ENCODE measurements at regions not wholly inside any gene's neighbourhood (a gene's known extent, or its start where the extent isn't known, plus 50 kb on each side); places are given as distances from the start of the nearest gene placed in this dataset.

DNA sequence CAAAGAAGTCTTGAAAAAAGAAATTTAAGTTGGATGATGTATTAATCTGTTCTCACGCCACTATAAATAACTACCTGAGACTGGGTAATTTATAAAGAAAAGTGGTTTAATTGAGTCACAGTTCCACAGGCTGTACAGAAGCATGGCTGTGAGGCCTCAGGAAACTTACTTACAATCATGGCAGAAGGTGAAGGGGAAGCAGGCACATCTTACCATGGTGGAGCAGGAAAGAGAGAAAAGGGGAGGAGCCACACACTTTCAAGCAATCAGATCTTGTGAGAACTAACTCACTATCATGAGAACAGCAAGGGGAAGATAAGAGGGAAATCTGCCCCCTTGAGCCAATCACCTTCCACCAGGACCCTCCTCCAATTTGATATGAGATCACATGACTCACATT, 65.7 kb upstream of the AMOTL1 start:
- no peak overlapping the region for H3K27ac ChIP-seq (ENCODE audit: low read depth, low read length)
- peaks cover 2 to 8% of the 10 kb centered on the region in 2 donors for H3K27me3 Mint-ChIP-seq
- no peaks in the 10 kb centered on the region for H3K4me1 Mint-ChIP-seq
- no peaks in the 10 kb centered on the region for H3K9me3 ChIP-seq (ENCODE audit: control insufficient read depth in 1 of 2, low read length in 2 of 2)
- H3K4me3 Mint-ChIP-seq, result no peak overlapping the region
- no peak overlapping the region for H3K4me3 ChIP-seq (ENCODE audit: low read length in 2 of 2)
- intact Hi-C loops (cut with micrococcal nuclease), result no loop called here
- H3K36me3 Mint-ChIP-seq, result no peaks in the 10 kb centered on the region
- ChIA-PET POLR2A (ENCODE audit: partially characterized antibody) (no interaction called here), CTCF (ENCODE audit: partially characterized antibody) (no interaction called here)
- H3K27me3 ChIP-seq (ENCODE audit: insufficient read depth, low read length), result no peaks in the 10 kb centered on the region
- no peaks in the 10 kb centered on the region for H3K36me3 ChIP-seq (ENCODE audit: insufficient read depth, low read length)
- H3K4me1 ChIP-seq (ENCODE audit: insufficient read depth, low read length), result no peaks in the 10 kb centered on the region
- DNase-seq, result no peak
- no peak overlapping the region for H3K27ac Mint-ChIP-seq
- H3K9me3 Mint-ChIP-seq, result peaks cover 0 to 2% (median 0%) of the 10 kb centered on the region in 8 donors

DNA sequence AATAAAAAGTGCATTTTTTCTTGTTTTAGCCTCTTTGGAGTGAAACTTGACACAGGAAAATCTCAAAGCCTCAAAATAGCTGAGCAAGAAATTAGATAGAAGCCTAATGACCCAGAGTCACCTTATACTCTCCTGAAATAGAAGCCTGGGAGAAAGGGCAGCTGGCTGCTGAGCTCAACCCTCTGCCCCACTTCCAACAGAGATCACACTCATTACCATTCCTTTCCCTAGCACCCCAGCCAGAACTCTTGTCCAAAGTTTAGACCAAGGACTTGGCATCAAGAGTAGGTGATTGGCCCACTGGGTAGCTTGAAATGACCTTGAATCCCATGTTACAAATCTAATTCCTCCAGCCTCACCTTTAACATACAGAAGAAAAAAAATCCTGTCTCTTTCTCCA, 62.7 kb upstream of the AMOTL1 start:
- no peak overlapping the region for H3K27ac Mint-ChIP-seq
- intact Hi-C loops (cut with micrococcal nuclease), result no loop called here
- H3K9me3 Mint-ChIP-seq, result peaks cover 0 to 2% (median 0%) of the 10 kb centered on the region in 8 donors
- no peak for DNase-seq
- no peaks in the 10 kb centered on the region for H3K9me3 ChIP-seq (ENCODE audit: control insufficient read depth in 1 of 2, low read length in 2 of 2)
- no peaks in the 10 kb centered on the region for H3K4me1 ChIP-seq (ENCODE audit: insufficient read depth, low read length)
- H3K4me1 Mint-ChIP-seq, result no peaks in the 10 kb centered on the region
- no peak overlapping the region for H3K4me3 Mint-ChIP-seq
- ChIA-PET CTCF (ENCODE audit: partially characterized antibody) (no interaction called here), POLR2A (ENCODE audit: partially characterized antibody) (no interaction called here)
- H3K27ac ChIP-seq (ENCODE audit: low read depth, low read length), result no peak overlapping the region
- H3K27me3 ChIP-seq (ENCODE audit: insufficient read depth, low read length), result no peaks in the 10 kb centered on the region
- H3K36me3 Mint-ChIP-seq, result no peaks in the 10 kb centered on the region
- H3K27me3 Mint-ChIP-seq, result peaks cover 0 to 8% of the 10 kb centered on the region in 2 donors
- H3K4me3 ChIP-seq (ENCODE audit: low read length in 2 of 2), result no peak overlapping the region
- no peaks in the 10 kb centered on the region for H3K36me3 ChIP-seq (ENCODE audit: insufficient read depth, low read length)

DNA sequence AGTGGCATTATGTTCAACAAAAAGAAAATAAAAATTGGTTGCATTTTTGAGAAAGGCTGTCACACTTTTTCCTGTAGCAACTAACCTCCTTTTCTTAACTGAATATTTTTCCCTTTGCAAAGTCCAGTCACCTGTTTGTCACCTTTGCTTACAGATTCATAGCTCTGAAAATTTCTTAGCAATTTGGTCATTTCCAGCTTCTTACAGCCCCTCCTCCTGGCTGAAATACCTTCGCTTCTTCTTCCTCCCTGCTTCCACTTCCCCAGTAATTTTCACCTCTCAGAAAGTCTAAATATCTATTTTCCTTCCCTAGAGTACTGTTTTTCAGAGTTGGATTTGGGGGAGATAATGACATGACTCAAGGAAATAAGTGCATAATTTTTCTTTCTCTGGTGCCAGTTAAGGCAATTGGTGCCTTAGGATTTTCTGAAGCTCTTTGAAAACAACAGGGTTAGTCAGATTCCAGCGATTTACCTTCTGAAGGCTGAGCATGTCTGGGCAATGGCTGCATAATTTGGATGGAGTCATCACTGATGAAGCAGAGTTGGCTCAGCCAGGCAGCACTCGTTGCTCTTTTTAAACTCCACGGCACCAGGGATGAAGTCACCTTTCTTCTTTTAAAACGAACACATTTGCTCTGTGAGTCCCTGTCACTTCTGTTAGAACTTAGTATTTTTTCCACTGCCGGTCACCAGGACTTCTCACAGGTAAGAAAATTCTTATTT, 62.1 kb upstream of the AMOTL1 start:
- Histone ChIP-seq H3K4me1 (ENCODE audit: insufficient read depth, low read length) (no peaks in the 10 kb centered on the region), H3K4me3 (ENCODE audit: low read length in 2 of 2) (no peak overlapping the region), H3K9me3 (ENCODE audit: control insufficient read depth in 1 of 2, low read length in 2 of 2) (no peaks in the 10 kb centered on the region), H3K27me3 (ENCODE audit: insufficient read depth, low read length) (no peaks in the 10 kb centered on the region), H3K36me3 (ENCODE audit: insufficient read depth, low read length) (no peaks in the 10 kb centered on the region), H3K27ac (ENCODE audit: low read depth, low read length) (no peak overlapping the region)
- CTCF ChIA-PET (ENCODE audit: partially characterized antibody), result interaction anchor here (0.6 kb wide), 1 partner anchor 83 kb away, joined by 3 read pairs; no protein-coding TSS in a partner anchor
- Mint-ChIP-seq H3K27me3 (peaks cover 0 to 4% of the 10 kb centered on the region in 2 donors), H3K9me3 (peaks cover 0 to 2% (median 0%) of the 10 kb centered on the region in 8 donors), H3K4me3 (no peak overlapping the region), H3K27ac (no peak overlapping the region), H3K36me3 (no peaks in the 10 kb centered on the region), H3K4me1 (no peaks in the 10 kb centered on the region)
- intact Hi-C loops (cut with micrococcal nuclease), result no loop called here
- POLR2A ChIA-PET (ENCODE audit: partially characterized antibody), result no interaction called here
- no peak for DNase-seq

DNA sequence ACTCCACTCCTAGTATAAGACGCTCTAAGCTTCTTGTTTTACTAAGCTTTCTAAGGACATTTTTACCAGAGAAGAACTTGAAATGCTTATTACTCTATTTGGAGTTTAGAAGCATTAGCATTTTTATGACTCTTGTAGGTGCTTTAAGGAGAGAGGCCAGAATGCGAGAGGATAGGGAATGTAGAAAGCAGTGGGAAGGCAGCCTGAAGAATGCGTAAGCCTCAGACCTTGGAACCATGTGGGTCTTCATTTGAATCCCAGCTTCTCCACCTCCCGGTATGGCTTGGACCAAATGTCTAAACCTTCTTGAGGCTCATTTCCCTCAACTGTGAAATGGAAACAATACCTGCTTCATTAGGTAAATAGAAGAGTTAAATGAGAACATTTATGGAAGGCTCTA, 60.0 kb upstream of the AMOTL1 start:
- Histone ChIP-seq H3K4me1 (ENCODE audit: insufficient read depth, low read length) (no peaks in the 10 kb centered on the region), H3K27ac (ENCODE audit: low read depth, low read length) (no peak overlapping the region), H3K36me3 (ENCODE audit: insufficient read depth, low read length) (no peaks in the 10 kb centered on the region), H3K4me3 (ENCODE audit: low read length in 2 of 2) (no peak overlapping the region), H3K27me3 (ENCODE audit: insufficient read depth, low read length) (no peaks in the 10 kb centered on the region), H3K9me3 (ENCODE audit: control insufficient read depth in 1 of 2, low read length in 2 of 2) (no peaks in the 10 kb centered on the region)
- Mint-ChIP-seq H3K4me1 (no peaks in the 10 kb centered on the region), H3K36me3 (no peaks in the 10 kb centered on the region), H3K4me3 (no peak overlapping the region), H3K27ac (no peak overlapping the region), H3K9me3 (no peaks in the 10 kb centered on the region), H3K27me3 (peaks cover 0 to 3% of the 10 kb centered on the region in 2 donors)
- intact Hi-C loops (cut with micrococcal nuclease), result no loop called here
- no peak for DNase-seq
- POLR2A ChIA-PET (ENCODE audit: partially characterized antibody), result no interaction called here
- CTCF ChIA-PET (ENCODE audit: partially characterized antibody), result no interaction called here

DNA sequence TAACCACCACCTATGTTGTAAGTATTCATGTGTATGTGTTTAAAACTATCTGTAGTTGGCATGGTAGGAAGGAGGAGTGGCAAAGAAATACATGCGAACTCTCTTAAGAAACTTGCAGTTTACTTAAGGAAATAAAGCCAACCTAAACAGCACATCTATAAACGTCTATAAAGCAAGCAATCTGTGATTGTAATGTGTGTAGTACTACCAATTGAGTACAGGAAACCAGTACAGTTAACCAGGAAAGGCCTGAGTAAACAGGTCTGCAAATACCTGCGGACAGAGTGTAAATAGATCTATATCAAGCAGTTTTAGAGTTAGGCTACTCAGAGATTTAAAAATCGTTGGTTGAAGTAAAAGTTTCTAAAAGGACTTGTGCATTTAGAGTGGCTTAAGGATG, 59.5 kb upstream of the AMOTL1 start:
- Histone ChIP-seq H3K9me3 (ENCODE audit: control insufficient read depth in 1 of 2, low read length in 2 of 2) (no peaks in the 10 kb centered on the region), H3K4me3 (ENCODE audit: low read length in 2 of 2) (no peak overlapping the region), H3K27me3 (ENCODE audit: insufficient read depth, low read length) (no peaks in the 10 kb centered on the region), H3K27ac (ENCODE audit: low read depth, low read length) (no peak overlapping the region), H3K36me3 (ENCODE audit: insufficient read depth, low read length) (no peaks in the 10 kb centered on the region), H3K4me1 (ENCODE audit: insufficient read depth, low read length) (no peaks in the 10 kb centered on the region)
- Mint-ChIP-seq H3K27ac (no peak overlapping the region), H3K4me3 (no peak overlapping the region), H3K9me3 (no peaks in the 10 kb centered on the region), H3K4me1 (no peaks in the 10 kb centered on the region), H3K27me3 (peaks cover under 1 to 3% of the 10 kb centered on the region in 2 donors), H3K36me3 (no peaks in the 10 kb centered on the region)
- POLR2A ChIA-PET (ENCODE audit: partially characterized antibody), result no interaction called here
- intact Hi-C loops (cut with micrococcal nuclease), result no loop called here
- CTCF ChIA-PET (ENCODE audit: partially characterized antibody), result no interaction called here
- no peak for DNase-seq

DNA sequence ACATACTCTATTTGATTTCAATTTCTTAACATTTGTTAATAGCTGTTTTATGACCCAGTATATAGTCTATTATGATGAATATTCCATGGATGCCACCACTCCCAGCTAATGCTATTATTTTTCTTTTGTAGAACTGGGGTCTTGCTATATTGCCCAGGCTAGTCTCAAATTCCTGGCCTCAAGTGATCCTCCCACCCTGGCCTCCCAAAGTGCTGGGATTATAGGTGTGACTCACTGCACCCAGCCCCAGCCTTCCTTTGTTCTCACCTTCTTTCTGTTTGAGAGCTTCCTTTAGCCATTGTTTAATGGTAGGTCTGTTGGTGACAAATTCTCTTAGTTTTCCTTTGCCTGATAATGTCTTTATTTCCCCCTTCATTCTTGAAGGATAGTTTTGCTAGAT, 52.9 kb upstream of the AMOTL1 start:
- Mint-ChIP-seq H3K9me3 (peaks cover 0 to 2% (median 0%) of the 10 kb centered on the region in 8 donors), H3K27me3 (peaks cover 11 to 19% of the 10 kb centered on the region in 2 donors), H3K4me1 (no peaks in the 10 kb centered on the region), H3K4me3 (no peak overlapping the region), H3K36me3 (no peaks in the 10 kb centered on the region), H3K27ac (no peak overlapping the region)
- Histone ChIP-seq H3K4me3 (ENCODE audit: low read length in 2 of 2) (no peak overlapping the region), H3K4me1 (ENCODE audit: insufficient read depth, low read length) (no peaks in the 10 kb centered on the region), H3K27ac (ENCODE audit: low read depth, low read length) (no peak overlapping the region), H3K9me3 (ENCODE audit: control insufficient read depth in 1 of 2, low read length in 2 of 2) (no peaks in the 10 kb centered on the region), H3K27me3 (ENCODE audit: insufficient read depth, low read length) (no peaks in the 10 kb centered on the region), H3K36me3 (ENCODE audit: insufficient read depth, low read length) (no peaks in the 10 kb centered on the region)
- intact Hi-C loops (cut with micrococcal nuclease), result no loop called here
- ChIA-PET POLR2A (ENCODE audit: partially characterized antibody) (no interaction called here), CTCF (ENCODE audit: partially characterized antibody) (no interaction called here)
- DNase-seq, result no peak

DNA sequence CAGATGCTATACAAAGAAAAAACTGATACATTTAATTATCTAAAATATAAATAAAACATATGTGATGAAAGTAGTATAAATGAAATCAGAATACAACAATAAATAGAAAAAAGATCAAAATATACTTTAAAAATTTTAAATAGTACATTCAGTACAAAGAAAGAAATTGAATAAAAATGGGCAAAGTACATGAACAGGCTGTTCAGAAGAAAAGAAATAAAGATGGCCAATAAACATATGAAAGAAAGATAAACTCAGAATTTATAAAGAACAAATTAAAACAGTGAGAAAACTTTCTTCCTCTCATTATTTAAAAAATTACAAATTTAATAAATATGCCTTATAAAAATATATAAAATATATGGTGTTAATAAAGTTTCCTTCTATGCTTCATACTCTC, 50.5 kb upstream of the AMOTL1 start:
- ChIA-PET POLR2A (ENCODE audit: partially characterized antibody) (no interaction called here), CTCF (ENCODE audit: partially characterized antibody) (no interaction called here)
- Histone ChIP-seq H3K27ac (ENCODE audit: low read depth, low read length) (no peak overlapping the region), H3K9me3 (ENCODE audit: control insufficient read depth in 1 of 2, low read length in 2 of 2) (no peaks in the 10 kb centered on the region), H3K36me3 (ENCODE audit: insufficient read depth, low read length) (no peaks in the 10 kb centered on the region), H3K4me3 (ENCODE audit: low read length in 2 of 2) (no peak overlapping the region), H3K27me3 (ENCODE audit: insufficient read depth, low read length) (no peaks in the 10 kb centered on the region), H3K4me1 (ENCODE audit: insufficient read depth, low read length) (no peaks in the 10 kb centered on the region)
- Mint-ChIP-seq H3K4me3 (no peak overlapping the region), H3K27me3 (peaks cover 15 to 25% of the 10 kb centered on the region in 2 donors), H3K27ac (no peak overlapping the region), H3K36me3 (no peaks in the 10 kb centered on the region), H3K4me1 (no peaks in the 10 kb centered on the region), H3K9me3 (peaks cover 0 to 4% (median 0%) of the 10 kb centered on the region in 8 donors)
- intact Hi-C loops (cut with micrococcal nuclease), result no loop called here
- DNase-seq, result no peak
